GM21825 (cell line): ENCODE measurements at regions not wholly inside any gene's neighbourhood (a gene's known extent, or its start where the extent isn't known, plus 50 kb on each side); places are given as distances from the start of the nearest gene placed in this dataset.

ENCODE experiments used
- ATAC-seq: cut with Tn5 transposase; IDR thresholded peaks from one replicate; pipeline ENCODE4 v1.9.1; 2021; ENCODE audit warnings: mild to moderate bottlenecking, moderate library complexity; ENCODE audit not compliant: unreplicated experiment

GRCh38 chr4:20352163-20352431 lies 100.4 kb downstream of the SLIT2 start:
- ATAC-seq: no peak

- ATAC-seq: no peak
These were observed 101.9 kb downstream of the SLIT2 start for GRCh38 chr4:20353646-20354045.

- ATAC-seq: no peak
These were observed 102.4 kb downstream of the SLIT2 start for GRCh38 chr4:20354120-20354519.

GRCh38 chr4:20356565-20356964 lies 104.9 kb downstream of the SLIT2 start:
- ATAC-seq: no peak

GRCh38 chr4:20358110-20358509 lies 106.4 kb downstream of the SLIT2 start:
- no peak for ATAC-seq

GRCh38 chr4:20359692-20360091 lies 108.0 kb downstream of the SLIT2 start:
- ATAC-seq: no peak

- ATAC-seq: no peak
These were observed 110.4 kb downstream of the SLIT2 start for GRCh38 chr4:20362148-20362547.

GRCh38 chr4:20364969-20365368 lies 113.3 kb downstream of the SLIT2 start:
- no peak for ATAC-seq

- no peak for ATAC-seq
These were observed 115.7 kb downstream of the SLIT2 start for GRCh38 chr4:20367446-20367845.

- no peak for ATAC-seq
These were observed 117.2 kb downstream of the SLIT2 start for GRCh38 chr4:20368926-20369325.

GRCh38 chr4:20370274-20370673 lies 118.6 kb downstream of the SLIT2 start:
- no peak for ATAC-seq

GRCh38 chr4:20376070-20376469 lies 124.4 kb downstream of the SLIT2 start:
- no peak for ATAC-seq

GRCh38 chr4:20378181-20378580 lies 126.5 kb downstream of the SLIT2 start:
- no peak for ATAC-seq

GRCh38 chr4:20381005-20381404 lies 129.3 kb downstream of the SLIT2 start:
- ATAC-seq: no peak

GRCh38 chr4:20383283-20383682 lies 131.6 kb downstream of the SLIT2 start:
- ATAC-seq: no peak

GRCh38 chr4:20383969-20384368 lies 132.3 kb downstream of the SLIT2 start:
- no peak for ATAC-seq

GRCh38 chr4:20384456-20384855 lies 132.8 kb downstream of the SLIT2 start:
- ATAC-seq: no peak

GRCh38 chr4:20386001-20386740 lies 134.5 kb downstream of the SLIT2 start:
- ATAC-seq: no peak

GRCh38 chr4:20386906-20387305 lies 135.2 kb downstream of the SLIT2 start:
- no peak for ATAC-seq

- no peak for ATAC-seq
These were observed 139.5 kb downstream of the SLIT2 start for GRCh38 chr4:20391198-20391597.

GRCh38 chr4:20391912-20392311 lies 140.2 kb downstream of the SLIT2 start:
- ATAC-seq: no peak

GRCh38 chr4:20393486-20394100 lies 141.9 kb downstream of the SLIT2 start:
- ATAC-seq: no peak

- no peak for ATAC-seq
These were observed 142.8 kb downstream of the SLIT2 start for GRCh38 chr4:20394512-20394911.
